NB4 (cell line): ENCODE measurements at regions not wholly inside any gene's neighbourhood (a gene's known extent, or its start where the extent isn't known, plus 50 kb on each side); places are given as distances from the start of the nearest gene placed in this dataset.

ENCODE experiments used
- DNase-seq: peaks from one replicate; pipeline ENCODE4 v3.0.0; 2010; ENCODE audit warnings: low read depth
- H3K4me3 ChIP-seq: one replicate; pipeline ENCODE4 v1.5.1; 2011; ENCODE audit warnings: mild to moderate bottlenecking, low read depth, low read length, moderate library complexity
- CTCF ChIP-seq: IDR thresholded peaks from one replicate; pipeline ENCODE4 v1.5.1; 2012; ENCODE audit warnings: low read depth, low read length
- MAX ChIP-seq: IDR thresholded peaks from 2 replicates; pipeline ENCODE4 v1.6.1; 2011; ENCODE audit warnings: low read depth, low read length
- MYC ChIP-seq: IDR thresholded peaks from 2 replicates; pipeline ENCODE4 v1.6.1; 2011; ENCODE audit warnings: low read depth, low read length
- POLR2A ChIP-seq: IDR thresholded peaks from 2 replicates; pipeline ENCODE4 v1.6.1; 2011; ENCODE audit warnings: mild to moderate bottlenecking; ENCODE audit not compliant: insufficient read length; ENCODE audit errors: extremely low read depth

DNA sequence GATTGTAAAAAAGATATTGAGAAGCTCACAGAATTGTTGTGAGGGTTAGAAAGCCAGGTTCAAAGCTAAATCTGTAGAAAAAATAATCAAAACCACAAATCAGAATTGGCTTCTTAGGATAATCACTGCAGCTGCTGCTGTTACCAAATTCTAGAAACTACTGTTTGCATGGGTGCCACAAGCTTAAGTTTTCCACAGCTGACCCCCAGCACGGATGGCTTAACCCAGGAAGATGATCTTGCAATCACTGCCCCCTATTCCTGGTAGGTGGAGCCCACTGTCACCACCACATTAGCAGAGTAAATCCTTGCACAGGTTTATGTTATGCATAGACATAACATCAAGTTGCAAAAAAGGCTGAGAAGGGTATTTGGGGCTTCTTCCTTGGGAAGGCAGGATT is 877.8 kb upstream of the ADGRL2 start:
- TF ChIP-seq CTCF: no peak
- TF ChIP-seq MYC: no peak
- no peak for TF ChIP-seq POLR2A
- no peak for TF ChIP-seq MAX
- H3K4me3 ChIP-seq: no peak overlapping the region
- no peak for DNase-seq

DNA sequence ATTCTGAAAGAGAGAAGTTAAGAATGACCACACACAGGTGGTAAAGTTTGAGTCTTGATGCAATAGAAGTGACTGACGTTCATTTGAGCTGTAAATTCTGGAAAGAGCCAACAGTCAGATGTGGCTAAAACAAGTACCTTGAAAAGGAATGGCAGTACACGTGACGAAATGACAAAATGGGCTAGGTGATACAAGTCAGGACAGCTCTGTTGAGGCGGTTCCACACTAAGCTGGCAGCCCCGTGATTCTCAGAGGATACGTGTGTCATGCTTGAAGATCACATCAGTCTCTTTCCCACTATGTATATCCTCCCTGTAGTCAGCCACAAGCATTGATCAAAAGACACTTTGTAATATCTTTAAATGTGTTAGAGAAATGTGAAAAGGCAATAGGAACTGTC is 881.3 kb upstream of the ADGRL2 start:
- TF ChIP-seq CTCF (no peak), POLR2A (no peak), MAX (no peak), MYC (no peak)
- no peak overlapping the region for H3K4me3 ChIP-seq
- no peak for DNase-seq

DNA sequence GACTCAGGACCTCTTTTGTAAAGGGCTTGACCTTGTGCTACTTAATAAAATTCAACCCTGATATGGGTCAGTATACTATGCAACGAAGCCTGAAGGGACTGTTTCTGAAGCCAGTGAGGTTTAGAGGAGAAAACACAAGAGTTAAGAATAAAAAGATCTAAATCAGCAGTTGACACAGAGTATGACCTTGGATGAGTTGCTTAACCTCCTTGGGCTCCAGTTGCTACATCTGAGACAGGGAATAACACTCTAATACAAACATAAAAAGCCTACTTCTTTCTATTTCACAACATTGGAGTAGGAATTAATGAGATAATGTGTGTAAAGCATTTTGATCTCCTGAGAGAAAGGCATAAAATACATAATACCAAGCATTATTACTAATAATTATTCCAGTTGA is 882.4 kb upstream of the ADGRL2 start:
- no peak overlapping the region for H3K4me3 ChIP-seq
- no peak for DNase-seq
- TF ChIP-seq POLR2A: no peak

GRCh38 chr1:80917826-80918225 is 882.9 kb upstream of the ADGRL2 start:
- DNase-seq: no peak
- TF ChIP-seq MAX (no peak), MYC (no peak), POLR2A (no peak), CTCF (no peak)

GRCh38 chr1:80917225-80917624 is 883.5 kb upstream of the ADGRL2 start:
- DNase-seq: no peak
- TF ChIP-seq MAX (no peak), POLR2A (no peak), MYC (no peak), CTCF (no peak)
- H3K4me3 ChIP-seq: no peak overlapping the region

More at GRCh38 chr1:80917826-80918225, 882.9 kb upstream of the ADGRL2 start:
- H3K4me3 ChIP-seq: no peak overlapping the region

DNA sequence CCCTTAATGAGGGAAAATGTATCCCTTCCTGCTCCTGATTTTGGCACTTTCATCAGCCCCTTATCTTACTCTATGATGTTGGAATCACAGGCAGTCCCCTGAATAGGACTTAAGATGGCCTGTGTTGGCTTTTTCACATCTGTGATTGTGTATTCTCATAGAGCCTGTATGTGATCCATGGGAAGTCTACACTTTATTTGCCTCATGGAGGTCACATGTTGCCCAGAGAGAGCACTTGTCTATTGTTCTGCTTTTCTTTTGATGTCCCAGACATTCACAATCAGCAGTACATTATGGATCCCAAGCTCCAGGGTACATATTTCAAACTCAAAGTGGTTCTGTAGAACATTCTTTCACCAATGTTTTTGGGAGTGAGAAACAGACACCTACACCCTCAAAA is 885.2 kb upstream of the ADGRL2 start:
- TF ChIP-seq MAX (no peak), POLR2A (no peak), MYC (no peak), CTCF (no peak)
- H3K4me3 ChIP-seq: no peak overlapping the region
- DNase-seq: no peak
